Loucy (cell line): ENCODE measurements at regions not wholly inside any gene's neighbourhood (a gene's known extent, or its start where the extent isn't known, plus 50 kb on each side); places are given as distances from the start of the nearest gene placed in this dataset.

Source experiments
- EZH2phosphoT487 ChIP-seq: fragments of 200-600 bp; IDR thresholded peaks from 2 replicates; pipeline ENCODE4 v1.6.1; 2018; ENCODE audit warnings: antibody characterized with exemption, mild to moderate bottlenecking, moderate library complexity, borderline replicate concordance
- TF ChIP-seq, protein P1 (sequence below): fragments of 200-600 bp; sonication (generic); conservative IDR thresholded peaks from 2 replicates; pipeline ENCODE4 v1.5.1; 2014; ENCODE audit warnings: mild to moderate bottlenecking, antibody characterized with exemption, low read length

DNA sequence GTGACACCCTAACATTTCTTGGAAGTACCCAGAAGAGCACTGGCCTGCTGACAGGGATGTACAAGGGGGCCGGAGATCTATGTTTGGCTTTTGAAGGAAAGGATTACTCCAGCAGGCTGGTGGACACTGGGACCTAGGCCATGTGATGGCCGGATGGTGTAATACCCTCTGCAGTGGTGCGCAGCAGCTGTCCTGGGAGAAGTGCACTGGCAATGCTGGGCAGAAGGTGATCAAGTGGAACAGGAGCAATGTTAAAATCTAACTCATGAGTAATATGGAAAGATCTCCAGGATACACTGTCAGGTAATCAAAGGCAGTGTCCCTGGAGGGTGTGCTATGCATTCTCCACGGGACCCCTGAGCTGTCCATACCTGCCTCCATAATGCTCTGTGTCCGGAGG lies 71.2 kb upstream of the POMGNT2 start:
- TF ChIP-seq, protein P1, sequence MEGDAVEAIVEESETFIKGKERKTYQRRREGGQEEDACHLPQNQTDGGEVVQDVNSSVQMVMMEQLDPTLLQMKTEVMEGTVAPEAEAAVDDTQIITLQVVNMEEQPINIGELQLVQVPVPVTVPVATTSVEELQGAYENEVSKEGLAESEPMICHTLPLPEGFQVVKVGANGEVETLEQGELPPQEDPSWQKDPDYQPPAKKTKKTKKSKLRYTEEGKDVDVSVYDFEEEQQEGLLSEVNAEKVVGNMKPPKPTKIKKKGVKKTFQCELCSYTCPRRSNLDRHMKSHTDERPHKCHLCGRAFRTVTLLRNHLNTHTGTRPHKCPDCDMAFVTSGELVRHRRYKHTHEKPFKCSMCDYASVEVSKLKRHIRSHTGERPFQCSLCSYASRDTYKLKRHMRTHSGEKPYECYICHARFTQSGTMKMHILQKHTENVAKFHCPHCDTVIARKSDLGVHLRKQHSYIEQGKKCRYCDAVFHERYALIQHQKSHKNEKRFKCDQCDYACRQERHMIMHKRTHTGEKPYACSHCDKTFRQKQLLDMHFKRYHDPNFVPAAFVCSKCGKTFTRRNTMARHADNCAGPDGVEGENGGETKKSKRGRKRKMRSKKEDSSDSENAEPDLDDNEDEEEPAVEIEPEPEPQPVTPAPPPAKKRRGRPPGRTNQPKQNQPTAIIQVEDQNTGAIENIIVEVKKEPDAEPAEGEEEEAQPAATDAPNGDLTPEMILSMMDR, result no peak
- TF ChIP-seq EZH2phosphoT487, result no peak
